ENCODE measurements at regions not wholly inside any gene's neighbourhood (a gene's known extent, or its start where the extent isn't known, plus 50 kb on each side); places are given as distances from the start of the nearest gene placed in this dataset.

GRCh38 chr6:47423079-47423478, 54.5 kb upstream of the CD2AP start:
- TF ChIP-seq, protein P1, sequence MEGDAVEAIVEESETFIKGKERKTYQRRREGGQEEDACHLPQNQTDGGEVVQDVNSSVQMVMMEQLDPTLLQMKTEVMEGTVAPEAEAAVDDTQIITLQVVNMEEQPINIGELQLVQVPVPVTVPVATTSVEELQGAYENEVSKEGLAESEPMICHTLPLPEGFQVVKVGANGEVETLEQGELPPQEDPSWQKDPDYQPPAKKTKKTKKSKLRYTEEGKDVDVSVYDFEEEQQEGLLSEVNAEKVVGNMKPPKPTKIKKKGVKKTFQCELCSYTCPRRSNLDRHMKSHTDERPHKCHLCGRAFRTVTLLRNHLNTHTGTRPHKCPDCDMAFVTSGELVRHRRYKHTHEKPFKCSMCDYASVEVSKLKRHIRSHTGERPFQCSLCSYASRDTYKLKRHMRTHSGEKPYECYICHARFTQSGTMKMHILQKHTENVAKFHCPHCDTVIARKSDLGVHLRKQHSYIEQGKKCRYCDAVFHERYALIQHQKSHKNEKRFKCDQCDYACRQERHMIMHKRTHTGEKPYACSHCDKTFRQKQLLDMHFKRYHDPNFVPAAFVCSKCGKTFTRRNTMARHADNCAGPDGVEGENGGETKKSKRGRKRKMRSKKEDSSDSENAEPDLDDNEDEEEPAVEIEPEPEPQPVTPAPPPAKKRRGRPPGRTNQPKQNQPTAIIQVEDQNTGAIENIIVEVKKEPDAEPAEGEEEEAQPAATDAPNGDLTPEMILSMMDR (IDR thresholded peaks at IDR 0.05): no peak
- no peak for TF ChIP-seq ZFX (IDR thresholded peaks at IDR 0.05; ENCODE audit: borderline replicate concordance)
